ENCODE measurements at regions not wholly inside any gene's neighbourhood (a gene's known extent, or its start where the extent isn't known, plus 50 kb on each side); places are given as distances from the start of the nearest gene placed in this dataset.

DNA sequence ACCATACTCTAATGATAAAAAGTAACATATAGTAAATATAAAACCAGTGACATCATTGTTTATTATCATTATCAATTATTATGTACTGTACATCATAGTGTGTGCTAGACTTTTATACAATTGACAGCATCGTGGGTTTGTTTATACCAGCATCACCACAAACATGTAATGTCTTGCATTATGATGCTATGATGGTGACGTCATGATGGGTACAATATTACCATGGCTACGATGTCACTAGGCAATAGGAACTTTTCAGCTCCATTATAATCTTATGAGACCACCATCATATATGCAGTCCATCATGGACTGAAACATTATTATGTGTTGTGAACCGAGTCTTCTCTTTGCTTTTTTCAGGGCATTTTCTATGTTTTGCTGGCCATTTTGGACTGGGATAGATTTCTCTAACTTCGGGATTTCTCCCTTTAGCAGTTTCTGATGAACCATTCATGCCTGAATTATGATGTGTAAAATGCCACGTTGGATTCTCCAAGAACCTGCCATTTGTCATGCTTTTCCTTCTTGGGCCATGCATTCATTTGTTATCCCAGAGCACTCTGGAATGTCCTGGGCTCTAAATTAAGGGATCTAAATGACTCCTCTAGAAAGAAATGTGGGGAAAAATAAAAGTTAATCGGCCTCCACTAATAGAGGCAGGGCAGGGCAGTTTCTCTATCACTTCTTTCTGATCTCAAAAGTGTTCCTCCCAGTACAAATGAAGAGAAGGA is 325.6 kb upstream of the TNP1 start:
- H3K27ac ChIP-seq: no peak overlapping the region
- ATAC-seq (ENCODE audit: low FRiP score in 2 of 2) (no peak), DNase-seq (no peak)
- H3K36me3 ChIP-seq: no peaks in the 10 kb centered on the region
- no peak overlapping the region for H3K4me3 ChIP-seq
- H3K9me3 ChIP-seq: no peaks in the 10 kb centered on the region
- H3K27me3 ChIP-seq: no peaks in the 10 kb centered on the region
- WGBS, 2 donors: 79 to 89% methylated on average over 7 of the region's 7 CpGs
- H3K4me1 ChIP-seq: no peaks in the 10 kb centered on the region
- TF ChIP-seq POLR2A (IDR thresholded peaks at IDR 0.05): no peak
- TF ChIP-seq EP300 (IDR thresholded peaks at IDR 0.05): no peak
- no peak for TF ChIP-seq POLR2AphosphoS5 (IDR thresholded peaks at IDR 0.05)

DNA sequence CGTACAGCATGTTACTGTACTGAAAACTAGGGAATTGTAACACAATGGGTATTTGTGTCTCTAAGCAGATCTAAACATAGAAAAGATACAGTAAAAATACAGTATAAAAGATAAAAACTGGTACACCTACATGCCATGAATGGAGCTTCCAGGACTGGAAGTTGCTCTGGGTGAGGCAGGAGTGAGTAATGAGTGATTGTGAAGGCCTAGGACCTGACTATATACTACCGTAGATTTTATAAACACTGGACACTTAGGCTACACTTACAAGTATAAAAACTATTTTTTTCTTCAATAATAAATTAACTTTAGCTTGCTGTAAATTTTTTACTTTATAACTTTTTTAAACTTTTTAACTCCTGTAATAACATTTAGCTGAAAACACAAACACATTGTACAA is 324.4 kb upstream of the TNP1 start:
- Histone ChIP-seq H3K4me1 (no peaks in the 10 kb centered on the region), H3K27ac (no peak overlapping the region), H3K4me3 (no peak overlapping the region), H3K27me3 (no peaks in the 10 kb centered on the region), H3K36me3 (no peaks in the 10 kb centered on the region), H3K9me3 (no peaks in the 10 kb centered on the region)
- no peak for DNase-seq
- TF ChIP-seq POLR2AphosphoS5 (IDR thresholded peaks at IDR 0.05): no peak
- TF ChIP-seq, protein P1, sequence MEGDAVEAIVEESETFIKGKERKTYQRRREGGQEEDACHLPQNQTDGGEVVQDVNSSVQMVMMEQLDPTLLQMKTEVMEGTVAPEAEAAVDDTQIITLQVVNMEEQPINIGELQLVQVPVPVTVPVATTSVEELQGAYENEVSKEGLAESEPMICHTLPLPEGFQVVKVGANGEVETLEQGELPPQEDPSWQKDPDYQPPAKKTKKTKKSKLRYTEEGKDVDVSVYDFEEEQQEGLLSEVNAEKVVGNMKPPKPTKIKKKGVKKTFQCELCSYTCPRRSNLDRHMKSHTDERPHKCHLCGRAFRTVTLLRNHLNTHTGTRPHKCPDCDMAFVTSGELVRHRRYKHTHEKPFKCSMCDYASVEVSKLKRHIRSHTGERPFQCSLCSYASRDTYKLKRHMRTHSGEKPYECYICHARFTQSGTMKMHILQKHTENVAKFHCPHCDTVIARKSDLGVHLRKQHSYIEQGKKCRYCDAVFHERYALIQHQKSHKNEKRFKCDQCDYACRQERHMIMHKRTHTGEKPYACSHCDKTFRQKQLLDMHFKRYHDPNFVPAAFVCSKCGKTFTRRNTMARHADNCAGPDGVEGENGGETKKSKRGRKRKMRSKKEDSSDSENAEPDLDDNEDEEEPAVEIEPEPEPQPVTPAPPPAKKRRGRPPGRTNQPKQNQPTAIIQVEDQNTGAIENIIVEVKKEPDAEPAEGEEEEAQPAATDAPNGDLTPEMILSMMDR (IDR thresholded peaks at IDR 0.05): no peak
- ATAC-seq (ENCODE audit: low FRiP score in 2 of 2): no peak
- 96 to 98% methylated on average over 2 of the region's 2 CpGs for WGBS, 2 donors

DNA sequence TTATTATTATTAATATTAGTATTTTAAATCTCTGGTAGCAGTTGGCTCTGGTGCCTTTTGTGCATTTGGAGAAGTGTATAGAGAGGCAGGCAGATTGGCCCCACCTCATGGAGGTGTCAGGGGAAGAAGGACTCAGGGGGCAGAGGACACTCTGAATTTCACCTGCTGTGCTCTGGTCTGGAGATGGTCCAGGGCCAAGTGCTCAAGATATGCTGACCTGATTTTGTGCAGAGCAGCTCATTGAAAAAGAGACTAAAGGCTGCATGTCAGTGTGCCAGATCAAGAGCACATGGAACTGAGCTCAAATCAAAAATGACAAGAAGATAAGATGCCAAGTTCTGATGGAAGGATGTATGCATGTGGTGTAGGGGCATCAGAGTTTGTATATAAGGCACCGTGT is 323.6 kb upstream of the TNP1 start:
- Histone ChIP-seq H3K27me3 (no peaks in the 10 kb centered on the region), H3K4me1 (no peaks in the 10 kb centered on the region), H3K27ac (no peak overlapping the region), H3K36me3 (no peaks in the 10 kb centered on the region), H3K4me3 (no peak overlapping the region), H3K9me3 (no peaks in the 10 kb centered on the region)
- ATAC-seq (ENCODE audit: low FRiP score in 2 of 2) (no peak), DNase-seq (no peak)
- TF ChIP-seq EP300 (IDR thresholded peaks at IDR 0.05) (no peak), POLR2A (IDR thresholded peaks at IDR 0.05) (no peak), POLR2AphosphoS5 (IDR thresholded peaks at IDR 0.05) (no peak)
- TF ChIP-seq, protein P1 (IDR thresholded peaks at IDR 0.05): no peak
- WGBS, 2 donors: 95 to 97% methylated on average over 1 of the region's 1 CpG

DNA sequence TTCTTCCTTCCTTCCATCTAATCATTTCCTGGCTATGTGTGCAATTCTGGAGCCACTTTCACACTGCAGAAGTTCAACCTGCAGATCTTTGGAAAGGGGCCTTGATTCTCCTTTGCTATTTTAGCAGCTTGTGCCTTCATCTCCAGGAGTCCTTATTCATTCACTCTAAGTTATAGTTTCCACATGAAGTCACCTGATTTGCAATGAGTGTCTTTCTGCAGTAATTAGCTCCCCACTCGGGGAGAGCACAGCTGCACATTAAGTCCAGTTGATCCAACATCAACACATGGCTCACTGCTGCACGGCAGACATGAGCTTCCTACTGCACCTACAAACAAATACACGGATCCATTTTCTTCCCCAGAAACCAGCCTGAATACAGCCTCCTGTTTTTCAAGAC is 323.1 kb upstream of the TNP1 start:
- ATAC-seq (ENCODE audit: low FRiP score in 2 of 2) (no peak), DNase-seq (no peak)
- Histone ChIP-seq H3K4me1 (no peaks in the 10 kb centered on the region), H3K9me3 (no peaks in the 10 kb centered on the region), H3K36me3 (no peaks in the 10 kb centered on the region), H3K27me3 (no peaks in the 10 kb centered on the region), H3K27ac (no peak overlapping the region), H3K4me3 (no peak overlapping the region)
- TF ChIP-seq EP300 (IDR thresholded peaks at IDR 0.05) (no peak), POLR2A (IDR thresholded peaks at IDR 0.05) (no peak), POLR2AphosphoS5 (IDR thresholded peaks at IDR 0.05) (no peak)
- TF ChIP-seq, protein P1 (IDR thresholded peaks at IDR 0.05): no peak
- 58 to 60% methylated on average over 3 of the region's 3 CpGs for WGBS, 2 donors

DNA sequence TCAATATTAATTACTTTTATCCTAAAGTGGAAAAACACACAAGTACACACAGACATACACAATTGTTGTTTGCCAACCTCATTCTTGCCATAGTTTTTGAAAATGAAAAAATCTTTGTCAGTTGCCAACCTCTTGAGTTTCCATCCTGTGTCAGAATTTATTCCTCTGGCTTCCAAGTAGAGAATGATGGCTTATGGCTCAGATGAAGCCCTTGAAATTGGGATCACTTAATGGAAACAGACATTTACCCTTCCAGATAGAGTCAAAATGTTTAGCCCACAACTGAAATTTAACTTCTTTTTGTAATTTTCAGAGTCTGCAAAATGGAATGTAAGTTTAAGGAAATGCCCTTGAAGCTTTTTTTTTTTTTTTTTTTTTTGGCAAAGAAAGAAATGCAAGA is 321.6 kb upstream of the TNP1 start:
- H3K36me3 ChIP-seq: no peaks in the 10 kb centered on the region
- H3K27me3 ChIP-seq: no peaks in the 10 kb centered on the region
- no peaks in the 10 kb centered on the region for H3K9me3 ChIP-seq
- TF ChIP-seq POLR2AphosphoS5 (IDR thresholded peaks at IDR 0.05): no peak
- no peak for TF ChIP-seq POLR2A (IDR thresholded peaks at IDR 0.05)
- no peak for TF ChIP-seq EP300 (IDR thresholded peaks at IDR 0.05)
- TF ChIP-seq, protein P1 (IDR thresholded peaks at IDR 0.05): no peak
- H3K4me3 ChIP-seq: no peak overlapping the region
- DNase-seq (no peak), ATAC-seq (ENCODE audit: low FRiP score in 2 of 2) (no peak)
- H3K4me1 ChIP-seq: no peaks in the 10 kb centered on the region
- H3K27ac ChIP-seq: no peak overlapping the region
